HG03469 (cell line): ENCODE measurements at regions not wholly inside any gene's neighbourhood (a gene's known extent, or its start where the extent isn't known, plus 50 kb on each side); places are given as distances from the start of the nearest gene placed in this dataset.

Experiments used
- ATAC-seq: cut with Tn5 transposase; IDR thresholded peaks from one replicate; pipeline ENCODE4 v1.9.1; 2021; ENCODE audit warnings: mild to moderate bottlenecking, moderate library complexity, moderate number of reproducible peaks; ENCODE audit not compliant: unreplicated experiment

- ATAC-seq = no peak
These were observed 226.3 kb upstream of the LDB2 start for GRCh38 chr4:17124767-17125166.

GRCh38 chr4:17120761-17121160 is 222.3 kb upstream of the LDB2 start:
- ATAC-seq = no peak

- no peak for ATAC-seq
These were observed 219.3 kb upstream of the LDB2 start for GRCh38 chr4:17117746-17118145.

DNA sequence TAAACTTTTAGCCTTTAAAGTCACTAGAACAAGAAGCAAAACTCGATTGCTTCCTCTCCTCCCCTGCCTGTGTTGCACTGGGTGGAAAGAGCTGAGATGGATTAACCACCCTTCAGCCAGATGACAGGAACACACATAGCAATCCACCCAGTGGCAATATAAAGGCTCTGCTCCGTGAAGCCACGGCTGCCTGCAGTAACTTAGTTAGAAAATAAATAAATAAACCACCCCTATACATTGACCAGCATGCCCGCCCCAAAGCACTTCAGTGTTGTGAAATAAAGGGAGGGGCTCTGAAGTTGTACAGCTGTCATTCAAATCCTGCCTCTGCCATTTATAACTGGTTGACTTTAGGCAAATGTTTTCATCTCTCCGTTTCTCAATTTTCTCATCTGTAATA is 217.1 kb upstream of the LDB2 start:
- ATAC-seq = no peak

- ATAC-seq = no peak
These were observed 213.8 kb upstream of the LDB2 start for GRCh38 chr4:17112292-17112659.

DNA sequence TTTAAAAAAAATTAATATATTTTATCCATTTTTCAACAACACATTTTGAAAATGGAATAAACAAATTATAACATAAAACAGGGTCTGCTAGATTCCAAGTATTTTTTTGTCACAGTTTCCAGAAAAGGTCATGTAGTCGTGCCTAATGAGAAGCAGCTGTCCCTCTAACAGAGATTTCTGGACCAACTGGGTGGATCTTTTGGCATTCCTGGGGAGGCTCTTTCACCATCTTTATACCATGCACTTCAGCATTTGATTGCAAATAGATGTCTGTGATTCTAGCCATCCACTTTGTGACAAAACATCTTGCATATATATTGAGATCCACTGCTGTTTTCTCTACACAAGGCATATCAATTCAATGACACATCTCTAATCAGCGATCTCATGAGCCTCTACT is 210.7 kb upstream of the LDB2 start:
- ATAC-seq = no peak

GRCh38 chr4:17103231-17103630 is 204.8 kb upstream of the LDB2 start:
- no peak for ATAC-seq

DNA sequence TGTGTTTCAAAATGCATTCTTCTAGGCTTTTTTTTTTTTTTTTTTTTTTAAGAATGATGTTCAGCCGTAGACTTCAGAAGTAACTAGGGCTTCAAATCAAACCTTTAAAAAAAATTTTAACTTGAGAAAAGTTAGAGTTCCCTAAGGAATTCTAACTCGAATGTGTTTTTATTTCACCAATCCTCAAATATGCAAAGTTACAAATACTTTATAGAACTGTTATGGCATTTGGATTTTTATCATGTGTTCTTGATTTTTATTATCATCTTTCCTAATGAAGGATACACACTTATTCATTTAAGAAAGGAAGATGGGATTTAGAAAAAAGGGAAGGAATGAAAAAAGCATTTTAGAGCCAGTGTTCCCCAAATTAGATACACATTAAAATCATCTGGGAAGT is 200.6 kb upstream of the LDB2 start:
- ATAC-seq = no peak

- ATAC-seq = no peak
These were observed 200.0 kb upstream of the LDB2 start for GRCh38 chr4:17098401-17098800.

DNA sequence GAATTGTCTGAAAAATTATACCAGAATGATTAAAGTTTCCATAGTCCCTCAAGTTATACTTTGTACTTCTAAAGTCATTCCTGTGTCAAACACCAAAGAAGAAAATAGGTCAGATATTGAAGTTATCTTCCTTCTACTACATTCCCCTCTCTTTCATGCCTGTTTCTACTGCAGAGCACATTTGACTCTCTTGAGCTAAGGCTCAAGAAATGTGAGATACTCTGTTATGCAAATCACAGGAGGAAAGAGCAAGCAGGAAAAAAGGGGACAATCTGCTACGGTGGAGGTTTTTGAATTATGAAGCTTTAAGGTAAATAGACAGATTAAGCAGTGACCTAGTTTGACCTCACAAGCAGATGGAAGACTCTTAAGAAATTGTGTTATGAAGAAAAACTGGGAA is 198.9 kb upstream of the LDB2 start:
- no peak for ATAC-seq

DNA sequence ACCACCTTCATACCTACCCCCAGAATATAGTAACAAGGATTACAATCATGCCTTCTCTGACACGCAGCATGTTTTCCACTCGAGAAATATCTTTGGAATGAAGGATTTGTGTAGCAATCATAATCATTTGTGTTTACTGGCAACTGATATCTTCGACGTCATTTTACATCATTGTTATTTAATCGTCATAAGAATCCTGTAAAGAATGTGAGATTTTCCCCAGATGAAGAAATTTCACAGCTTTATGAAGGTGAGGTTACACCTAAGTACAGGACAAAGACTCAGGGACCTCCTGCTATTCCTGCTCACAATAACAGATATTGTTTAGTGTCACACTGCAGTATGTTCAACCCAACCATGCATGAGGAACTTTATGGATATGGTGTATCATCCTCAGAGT is 198.2 kb upstream of the LDB2 start:
- ATAC-seq = no peak

GRCh38 chr4:17095771-17096170 is 197.3 kb upstream of the LDB2 start:
- ATAC-seq = no peak

GRCh38 chr4:17094876-17095210 is 196.4 kb upstream of the LDB2 start:
- no peak for ATAC-seq

- ATAC-seq = no peak
These were observed 195.9 kb upstream of the LDB2 start for GRCh38 chr4:17094159-17094875.

GRCh38 chr4:17093481-17093880 is 195.0 kb upstream of the LDB2 start:
- ATAC-seq = no peak

GRCh38 chr4:17092736-17093437 is 194.4 kb upstream of the LDB2 start:
- peak; percentile 49 for ATAC-seq

DNA sequence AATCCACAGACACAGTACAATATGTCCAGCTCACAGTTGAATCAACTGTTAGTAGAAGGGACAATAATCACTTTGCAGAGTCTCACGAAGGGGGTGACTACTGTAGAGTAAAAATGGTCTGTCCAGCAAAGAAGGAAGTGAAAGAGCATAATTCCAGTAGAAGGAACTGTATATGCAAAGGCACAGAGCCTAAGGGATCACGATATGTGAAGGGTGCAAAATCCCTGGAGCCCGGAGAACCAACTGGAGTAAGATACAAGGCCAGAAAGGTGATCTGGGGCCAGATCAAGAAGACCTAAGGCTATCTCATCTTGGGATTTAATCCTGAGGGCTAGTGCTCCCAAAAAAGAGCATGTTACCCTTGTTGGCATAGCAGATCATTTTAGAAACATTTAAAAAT is 192.7 kb upstream of the LDB2 start:
- no peak for ATAC-seq

GRCh38 chr4:17090063-17090462 is 191.6 kb upstream of the LDB2 start:
- no peak for ATAC-seq

- no peak for ATAC-seq
These were observed 187.0 kb upstream of the LDB2 start for GRCh38 chr4:17085416-17085815.

DNA sequence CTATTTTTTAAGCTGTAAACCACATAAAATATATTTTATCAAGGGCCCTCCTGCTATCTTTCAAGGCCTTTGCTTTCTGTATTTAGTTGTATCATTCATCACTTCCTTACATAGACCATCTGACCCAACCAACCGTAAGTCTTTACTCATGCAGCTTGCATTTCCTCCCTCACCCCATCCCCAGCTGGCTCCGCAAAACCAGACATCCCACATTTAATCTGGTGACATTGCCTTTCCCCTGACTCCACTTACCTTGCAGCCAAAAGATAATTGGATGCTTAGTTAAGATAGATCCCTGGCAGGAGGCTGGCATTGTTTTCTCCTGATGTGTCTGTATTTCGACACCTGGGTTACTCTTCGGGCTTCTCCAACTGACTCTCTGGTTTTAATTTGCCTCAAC is 183.7 kb upstream of the LDB2 start:
- no peak for ATAC-seq

GRCh38 chr4:17081179-17081578 is 182.7 kb upstream of the LDB2 start:
- no peak for ATAC-seq

DNA sequence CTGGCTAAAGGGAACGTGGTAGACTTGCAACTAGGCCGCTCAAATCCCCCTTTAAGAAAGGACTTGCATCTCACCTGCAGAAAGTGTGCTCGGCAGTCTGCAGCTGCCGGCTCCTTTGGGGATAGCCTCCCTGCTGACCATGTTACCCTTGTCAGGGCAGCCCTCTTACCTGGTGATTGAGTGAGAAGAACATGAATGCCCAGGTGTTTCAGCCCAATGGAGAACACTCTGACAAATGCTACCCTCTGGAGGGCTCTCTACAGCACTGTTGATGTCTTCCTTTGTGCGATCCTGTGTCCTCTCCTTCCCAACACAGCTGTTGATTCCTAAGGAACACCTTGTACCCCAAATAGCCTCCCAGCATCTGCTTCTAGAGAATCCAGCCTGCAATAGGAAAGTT is 178.7 kb upstream of the LDB2 start:
- no peak for ATAC-seq

- no peak for ATAC-seq
These were observed 174.0 kb upstream of the LDB2 start for GRCh38 chr4:17072483-17072882.
